Heart left ventricle (tissue), 13 donors: ENCODE measurements at regions not wholly inside any gene's neighbourhood (a gene's known extent, or its start where the extent isn't known, plus 50 kb on each side); places are given as distances from the start of the nearest gene placed in this dataset.
"Not testable (repeated sequence)": the region's sequence is repeated elsewhere in the genome, so short reads cannot be mapped to it uniquely, and the experiment has no call there.

Experiments
- CTCF ChIP-seq, 12 donors: fragments of 200-600 bp; sonication (generic) in 4 of 12; IDR thresholded peaks; one replicate each; pipeline versions ENCODE4 v1.5.0 to v1.8.0; 2018 to 2022; ENCODE audit warnings: antibody characterized with exemption in 12 of 12, mild to moderate bottlenecking in 5 of 12
- POLR2A ChIP-seq, 2 donors: fragments of 450-650 bp; IDR thresholded peaks; one replicate each; pipeline ENCODE4 v1.6.1; 2017; ENCODE audit warnings: antibody characterized with exemption in 2 of 2, mild to moderate bottlenecking in 2 of 2, moderate library complexity in 2 of 2
- donor health status: ischemic (EF 13 %, LVEDD 7.1; RV severe dilation, severe dysfunction).
- donor health status: DM: no; HTN: yes; CAD: no.
- donor health status: DM: no; HTN: no; CAD: no.
- donor health status: ischemic (EF 25% LVEDD 6.9; RV normal size, moderate dysfunction).
- donor health status: ischemic (EF 25% LVEDD 5.7; RV mildly dilated, moderate dysfunction).
- donor health status: ischemic (EF 35%, LVEDD 5.7; RV mildly dilated, moderate dysfunction).
- donor health status: nonischemic (EF 11% LVEDD 7.7; RV severe dilation, severe dysfunction).
- donor health status: DM: yes; HTN: yes; CAD: no.
- donor health status: PGD.
- donor health status: ischemic (EF 29% LVEDD 5.4; RV normal size, mild dysfunction).
- donor health status: nonischemic (EF 23%, LVEDD 6.1; RV moderate dilation, normal function).

GRCh38 chr17:70525035-70525434 is 355.7 kb downstream of the KCNJ2 start:
- TF ChIP-seq POLR2A, CTCF (IDR thresholded peaks at IDR 0.05): not testable (repeated sequence)
